ENCODE measurements at regions not wholly inside any gene's neighbourhood (a gene's known extent, or its start where the extent isn't known, plus 50 kb on each side); places are given as distances from the start of the nearest gene placed in this dataset.

DNA sequence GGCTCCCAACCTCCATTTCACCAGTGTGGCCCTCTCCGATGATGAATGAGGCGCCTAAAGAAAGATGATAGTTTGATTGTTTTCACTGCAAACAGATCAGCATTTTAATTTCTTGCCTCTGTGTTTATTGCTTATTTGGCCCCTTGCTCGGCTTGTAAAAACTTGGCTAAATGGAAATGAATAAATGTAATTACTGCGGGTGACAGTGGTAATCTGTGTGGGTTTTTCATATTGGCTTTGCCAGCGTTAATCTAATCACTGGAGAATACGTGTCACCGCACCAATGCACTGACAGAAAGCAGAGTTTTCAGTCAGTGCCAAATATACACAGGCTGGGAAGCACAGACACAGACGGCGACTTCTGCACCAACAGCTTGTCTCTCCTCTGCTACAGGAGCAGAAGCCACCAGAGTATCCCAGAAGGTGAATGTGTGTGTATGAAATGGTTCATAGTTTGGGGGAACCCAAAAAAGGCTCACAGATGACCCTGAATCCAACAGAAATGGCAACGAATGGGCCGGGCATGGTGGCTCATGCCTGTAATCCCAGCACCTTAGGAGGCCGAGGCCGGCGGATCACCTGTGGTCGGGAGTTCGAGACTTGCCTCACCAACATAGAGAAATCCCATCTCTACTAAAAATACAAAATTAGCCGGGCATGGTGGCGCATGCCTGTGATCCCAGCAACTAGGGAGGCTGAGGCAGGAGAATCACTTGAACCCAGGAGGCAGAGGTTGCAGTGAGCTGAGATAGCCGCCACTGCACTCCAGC is 534.0 kb downstream of the PKHD1 start:
- TF ChIP-seq, protein P1, sequence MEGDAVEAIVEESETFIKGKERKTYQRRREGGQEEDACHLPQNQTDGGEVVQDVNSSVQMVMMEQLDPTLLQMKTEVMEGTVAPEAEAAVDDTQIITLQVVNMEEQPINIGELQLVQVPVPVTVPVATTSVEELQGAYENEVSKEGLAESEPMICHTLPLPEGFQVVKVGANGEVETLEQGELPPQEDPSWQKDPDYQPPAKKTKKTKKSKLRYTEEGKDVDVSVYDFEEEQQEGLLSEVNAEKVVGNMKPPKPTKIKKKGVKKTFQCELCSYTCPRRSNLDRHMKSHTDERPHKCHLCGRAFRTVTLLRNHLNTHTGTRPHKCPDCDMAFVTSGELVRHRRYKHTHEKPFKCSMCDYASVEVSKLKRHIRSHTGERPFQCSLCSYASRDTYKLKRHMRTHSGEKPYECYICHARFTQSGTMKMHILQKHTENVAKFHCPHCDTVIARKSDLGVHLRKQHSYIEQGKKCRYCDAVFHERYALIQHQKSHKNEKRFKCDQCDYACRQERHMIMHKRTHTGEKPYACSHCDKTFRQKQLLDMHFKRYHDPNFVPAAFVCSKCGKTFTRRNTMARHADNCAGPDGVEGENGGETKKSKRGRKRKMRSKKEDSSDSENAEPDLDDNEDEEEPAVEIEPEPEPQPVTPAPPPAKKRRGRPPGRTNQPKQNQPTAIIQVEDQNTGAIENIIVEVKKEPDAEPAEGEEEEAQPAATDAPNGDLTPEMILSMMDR (IDR thresholded peaks at IDR 0.05): no peak
- TF ChIP-seq EZH2 (IDR thresholded peaks at IDR 0.05; ENCODE audit: borderline replicate concordance, insufficient read depth, low read depth, low read length, poor library complexity, severe bottlenecking): no peak

All from B cell (primary cell).